GM18505 (cell line): ENCODE measurements at regions not wholly inside any gene's neighbourhood (a gene's known extent, or its start where the extent isn't known, plus 50 kb on each side); places are given as distances from the start of the nearest gene placed in this dataset.

Source experiments
- ATAC-seq: cut with Tn5 transposase; IDR thresholded peaks from one replicate; pipeline ENCODE4 v1.9.1; 2021; ENCODE audit not compliant: unreplicated experiment
- POLR2A ChIP-seq: IDR thresholded peaks from 4 replicates; pipeline ENCODE4 v1.6.1; 2011; ENCODE audit warnings: borderline replicate concordance; ENCODE audit not compliant: insufficient read depth, insufficient read length; ENCODE audit errors: extremely low read depth

- no peak for ATAC-seq
- TF ChIP-seq POLR2A, result no peak
These were observed 349.3 kb downstream of the CXCL12 start for GRCh38 chr10:44035474-44036197.

- no peak for TF ChIP-seq POLR2A
- no peak for ATAC-seq
These were observed 350.0 kb downstream of the CXCL12 start for GRCh38 chr10:44034946-44035345.

- TF ChIP-seq POLR2A, result no peak
- no peak for ATAC-seq
These were observed 351.9 kb downstream of the CXCL12 start for GRCh38 chr10:44033008-44033407.

GRCh38 chr10:44032216-44032615 is 352.7 kb downstream of the CXCL12 start:
- TF ChIP-seq POLR2A, result no peak

GRCh38 chr10:44030738-44031137 is 354.2 kb downstream of the CXCL12 start:
- no peak for TF ChIP-seq POLR2A
- no peak for ATAC-seq

More at GRCh38 chr10:44032216-44032615, 352.7 kb downstream of the CXCL12 start:
- no peak for ATAC-seq

- TF ChIP-seq POLR2A, result no peak
- peak; percentile 91 for ATAC-seq
These were observed 354.8 kb downstream of the CXCL12 start for GRCh38 chr10:44030132-44030531.

GRCh38 chr10:44028384-44029137 is 356.3 kb downstream of the CXCL12 start:
- no peak for ATAC-seq
- no peak for TF ChIP-seq POLR2A

GRCh38 chr10:44024356-44025116 is 360.4 kb downstream of the CXCL12 start:
- TF ChIP-seq POLR2A, result no peak
- no peak for ATAC-seq

- no peak for ATAC-seq
- TF ChIP-seq POLR2A, result no peak
These were observed 361.4 kb downstream of the CXCL12 start for GRCh38 chr10:44023517-44023916.

GRCh38 chr10:44022203-44022602 is 362.7 kb downstream of the CXCL12 start:
- TF ChIP-seq POLR2A, result no peak
- no peak for ATAC-seq

- TF ChIP-seq POLR2A, result no peak
- ATAC-seq, result peak; percentile 63
These were observed 364.4 kb downstream of the CXCL12 start for GRCh38 chr10:44020322-44021111.

- no peak for ATAC-seq
- TF ChIP-seq POLR2A, result no peak
These were observed 367.3 kb downstream of the CXCL12 start for GRCh38 chr10:44017483-44018145.
